Sigmoid colon (tissue), 4 donors: ENCODE measurements at regions not wholly inside any gene's neighbourhood (a gene's known extent, or its start where the extent isn't known, plus 50 kb on each side); places are given as distances from the start of the nearest gene placed in this dataset.

Experiments used
- CTCF ChIP-seq, 4 experiments: fragments of 450-650 bp in 3 of 4; fragments of 200-600 bp in 1 of 4; IDR thresholded peaks; one replicate each; pipeline ENCODE4 v1.5.1; 2016 to 2019; ENCODE audit warnings: antibody characterized with exemption in 4 of 4, mild to moderate bottlenecking in 3 of 4, moderate library complexity in 2 of 4
- EP300 ChIP-seq, 4 donors: sonication (generic); formaldehyde crosslinking; IDR thresholded peaks; one replicate each; pipeline ENCODE4 v1.6.1; 2017; ENCODE audit warnings: antibody characterized with exemption in 4 of 4
- POLR2A ChIP-seq, 2 donors: fragments of 450-650 bp; IDR thresholded peaks; one replicate each; pipeline ENCODE4 v1.6.1; 2016; ENCODE audit warnings: antibody characterized with exemption in 2 of 2, mild to moderate bottlenecking in 2 of 2, moderate library complexity in 2 of 2
- POLR2AphosphoS5 ChIP-seq, 4 donors: sonication (generic); formaldehyde crosslinking; IDR thresholded peaks; one replicate each; pipeline ENCODE4 v1.6.1; 2017; ENCODE audit warnings: antibody characterized with exemption in 4 of 4

GRCh38 chr11:11046781-11047180, 188.9 kb upstream of the ZBED5 start:
- TF ChIP-seq CTCF (IDR thresholded peaks at IDR 0.05), result no peak
- TF ChIP-seq POLR2A (IDR thresholded peaks at IDR 0.05), result no peak
- TF ChIP-seq POLR2AphosphoS5 (IDR thresholded peaks at IDR 0.05), result no peak
- no peak for TF ChIP-seq EP300 (IDR thresholded peaks at IDR 0.05)
